Retina (tissue), 1 donor: ENCODE measurements at regions not wholly inside any gene's neighbourhood (a gene's known extent, or its start where the extent isn't known, plus 50 kb on each side); places are given as distances from the start of the nearest gene placed in this dataset.

Source experiments
- DNase-seq: peaks from one replicate; pipeline ENCODE4 v3.0.0-alpha.2; 2016

DNA sequence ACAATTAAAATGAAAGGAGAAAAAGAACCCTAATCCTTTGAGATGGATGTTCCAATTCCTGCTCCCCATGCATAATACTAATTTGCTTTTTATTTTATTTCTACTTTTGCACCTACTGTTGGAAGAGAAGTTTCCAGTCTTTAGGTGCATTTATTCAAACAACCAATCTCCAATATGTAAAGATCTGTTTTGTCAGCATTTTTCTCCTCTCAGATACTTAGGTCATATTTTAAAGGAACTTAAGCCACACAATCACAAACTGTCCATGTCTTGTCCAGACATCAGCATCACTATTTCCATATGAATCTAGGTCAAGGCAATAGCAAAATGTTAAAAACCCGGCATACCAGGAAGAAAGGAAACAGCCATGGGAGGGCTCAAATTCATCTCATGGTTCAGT lies 1023.2 kb downstream of the BCL11A start:
- DNase-seq: no peak

DNA sequence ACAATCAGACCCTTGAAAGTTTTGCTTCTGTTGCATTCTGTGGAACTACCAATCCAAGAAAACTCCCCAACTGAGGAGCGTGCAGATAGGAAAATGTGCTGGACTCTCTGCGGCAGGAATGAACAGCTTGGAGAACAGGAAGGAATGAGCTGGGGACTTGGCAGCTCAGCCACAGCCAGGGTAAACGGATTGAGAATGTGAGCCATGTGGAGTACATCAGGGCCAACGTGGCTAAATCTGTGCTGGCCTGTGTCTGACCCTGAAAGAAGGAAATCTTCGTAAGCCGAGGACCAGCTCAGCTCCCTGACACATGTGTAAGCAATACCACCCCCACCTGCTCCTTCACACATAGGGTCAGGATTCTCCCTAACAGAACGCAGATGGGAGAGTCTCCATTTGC lies 1023.7 kb downstream of the BCL11A start:
- DNase-seq: no peak

DNA sequence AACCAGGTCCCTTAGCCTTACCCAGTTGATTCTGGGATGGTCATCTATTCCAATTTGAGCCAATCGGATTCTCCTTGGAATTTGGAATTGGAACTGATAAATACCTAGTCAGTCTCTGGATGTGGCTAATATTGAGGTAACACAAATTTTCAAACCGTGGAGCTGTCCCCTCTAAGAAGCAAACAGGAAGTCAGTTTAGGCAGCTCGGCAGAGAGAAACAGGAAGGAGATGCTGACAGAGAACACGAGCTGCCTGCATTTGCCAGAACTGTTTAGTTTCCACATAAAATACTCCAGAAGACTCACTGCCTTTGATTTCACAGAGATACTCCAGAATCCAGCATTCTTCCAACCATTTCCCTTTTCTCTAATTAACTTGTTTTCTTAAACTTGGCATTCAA lies 1024.9 kb downstream of the BCL11A start:
- no peak for DNase-seq

DNA sequence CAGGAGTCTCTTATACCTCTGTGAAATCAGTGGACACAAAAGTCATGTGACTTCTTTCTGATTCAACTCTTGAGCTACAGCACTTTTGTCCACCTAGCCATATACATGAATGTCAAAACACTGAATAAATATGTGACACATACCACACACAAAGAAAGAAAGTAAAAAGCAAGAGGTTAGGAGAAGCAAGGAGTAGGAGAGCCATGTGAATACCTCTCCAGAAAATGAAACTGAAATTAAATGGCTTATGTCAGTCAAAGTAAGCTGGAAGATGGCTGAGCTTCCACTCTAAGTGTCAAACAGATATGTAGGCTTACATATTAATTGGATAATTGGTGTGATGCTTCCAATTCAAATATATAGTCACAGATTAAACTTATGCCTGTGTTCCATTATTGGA lies 1050.5 kb downstream of the BCL11A start:
- DNase-seq: no peak

DNA sequence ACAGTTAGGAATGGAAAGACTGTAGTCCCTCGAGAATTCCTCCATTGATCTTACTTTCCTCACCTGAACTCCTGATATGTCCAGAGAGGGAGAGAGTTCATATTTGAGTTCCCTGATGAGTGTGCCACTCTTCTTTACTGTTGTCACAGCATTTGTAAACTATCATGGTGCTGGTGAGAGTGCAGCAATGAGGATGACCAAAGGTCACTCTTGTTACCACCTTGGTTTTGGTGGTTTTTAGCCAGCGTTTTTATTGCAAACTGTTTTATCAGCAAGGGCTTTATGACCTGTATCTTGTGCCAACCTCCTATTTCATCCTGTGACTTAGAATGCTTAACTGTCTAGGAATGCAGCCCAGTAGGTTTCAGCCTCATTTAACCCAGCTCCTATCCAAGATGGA lies 1062.5 kb downstream of the BCL11A start:
- no peak for DNase-seq

DNA sequence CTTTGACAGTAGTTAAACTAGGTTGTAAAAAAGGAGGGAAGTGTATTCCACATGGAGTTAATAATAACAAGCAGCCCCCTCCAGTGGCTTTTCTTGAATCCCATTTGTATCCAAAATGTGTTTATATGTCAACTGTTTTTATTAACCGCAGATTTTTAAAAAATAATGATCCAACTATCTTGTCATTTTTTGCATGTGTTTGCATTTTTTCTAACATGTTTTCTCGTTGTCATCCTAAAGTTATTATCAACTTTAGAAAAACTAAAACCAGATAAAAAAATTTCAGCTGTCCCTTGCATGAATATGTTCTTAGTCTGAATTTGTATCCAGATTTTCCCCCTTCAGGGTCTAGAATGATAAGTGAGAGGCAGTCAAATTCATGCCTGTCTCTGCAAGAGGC lies 1063.3 kb downstream of the BCL11A start:
- no peak for DNase-seq

DNA sequence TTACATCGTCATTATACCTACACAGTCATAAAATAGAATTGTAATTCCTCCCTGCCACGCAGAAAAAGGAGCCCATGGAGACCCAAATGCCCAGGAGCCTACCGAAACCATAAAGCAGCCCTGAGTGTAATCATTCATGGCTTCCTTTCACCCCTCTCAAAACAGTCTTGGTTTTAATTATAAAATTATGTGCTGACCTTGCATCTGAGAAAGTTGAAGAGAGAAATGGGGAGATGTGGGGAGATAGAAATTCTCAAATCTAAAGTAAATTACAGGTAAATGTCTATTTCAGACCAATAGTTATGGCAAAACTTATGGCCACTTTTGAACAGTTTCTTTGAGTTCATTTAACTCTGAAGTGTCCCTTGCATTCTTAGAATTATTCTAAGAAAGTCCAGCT lies 1068.8 kb downstream of the BCL11A start:
- DNase-seq: no peak

DNA sequence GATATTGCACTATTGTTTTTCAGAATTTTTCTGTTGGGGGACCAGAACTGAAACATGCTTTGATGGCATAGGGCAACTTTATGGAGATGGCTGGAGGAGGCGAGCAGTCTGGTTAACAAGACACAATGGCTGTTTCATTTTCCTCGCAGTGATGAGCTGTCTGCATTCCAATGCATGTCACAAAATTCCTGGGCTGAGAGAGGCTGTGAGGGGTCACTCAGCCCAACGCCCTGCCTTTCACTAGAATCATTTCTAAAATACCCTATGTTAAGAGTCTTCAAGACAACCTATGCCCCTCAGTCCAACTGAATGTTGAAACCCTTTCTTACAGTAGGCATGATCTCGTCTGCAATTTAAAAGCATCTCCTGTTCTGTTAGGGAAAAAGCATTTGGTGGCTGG lies 1090.0 kb downstream of the BCL11A start:
- DNase-seq: peak; percentile 38

DNA sequence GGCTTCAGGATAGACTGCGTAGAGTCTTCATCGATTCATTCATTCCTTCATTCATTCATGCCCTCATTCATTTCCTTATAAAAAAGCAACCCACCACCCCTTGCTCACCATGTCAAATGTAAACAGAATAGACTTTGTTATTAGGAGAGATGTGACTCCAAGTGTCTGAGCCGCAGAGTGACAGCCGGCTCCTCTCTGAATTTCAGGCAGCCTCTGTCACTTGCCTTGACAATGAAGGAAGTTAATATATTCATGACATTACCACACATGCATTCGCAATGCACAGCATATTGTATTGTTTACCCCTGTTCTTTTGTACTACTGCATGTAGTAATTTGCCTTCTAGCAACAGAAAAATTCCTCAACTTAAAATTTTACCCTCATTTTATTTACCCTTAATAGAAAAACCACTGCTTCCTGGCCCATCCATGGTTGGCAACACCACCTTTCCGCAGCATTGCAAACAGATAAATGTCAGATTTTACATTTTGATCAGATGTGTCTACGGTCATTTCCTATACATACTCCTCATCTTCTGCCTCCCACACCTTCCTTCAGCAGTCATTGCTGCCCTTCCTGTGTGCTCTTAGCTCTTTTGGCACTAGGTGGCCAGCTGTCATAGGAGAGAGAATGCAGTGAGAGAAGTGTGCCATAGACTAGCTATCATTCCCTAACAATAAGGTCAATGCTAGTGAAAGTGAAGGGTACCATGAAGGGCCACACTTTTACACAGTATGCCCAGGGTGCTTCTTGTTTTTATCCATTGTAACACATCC lies 1090.8 kb downstream of the BCL11A start:
- no peak for DNase-seq

DNA sequence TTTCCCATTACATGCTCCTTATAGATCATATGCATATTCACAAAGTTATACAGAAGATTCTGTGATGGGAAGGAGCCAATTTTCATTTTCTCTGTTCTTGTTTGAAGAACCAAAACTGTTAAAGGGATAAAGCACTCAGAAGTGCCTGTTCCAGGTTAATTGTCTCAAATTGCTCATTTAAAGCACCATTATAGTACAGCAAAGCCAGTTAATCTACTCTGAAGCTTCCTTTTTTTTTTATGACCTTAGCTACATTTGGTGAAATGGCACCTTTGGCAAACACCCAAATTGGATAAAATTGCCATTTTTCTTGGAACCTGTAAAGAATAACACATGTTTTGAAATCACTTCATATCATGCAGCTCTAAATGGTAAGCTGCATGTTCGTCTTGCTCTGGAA lies 1092.3 kb downstream of the BCL11A start:
- DNase-seq: no peak

DNA sequence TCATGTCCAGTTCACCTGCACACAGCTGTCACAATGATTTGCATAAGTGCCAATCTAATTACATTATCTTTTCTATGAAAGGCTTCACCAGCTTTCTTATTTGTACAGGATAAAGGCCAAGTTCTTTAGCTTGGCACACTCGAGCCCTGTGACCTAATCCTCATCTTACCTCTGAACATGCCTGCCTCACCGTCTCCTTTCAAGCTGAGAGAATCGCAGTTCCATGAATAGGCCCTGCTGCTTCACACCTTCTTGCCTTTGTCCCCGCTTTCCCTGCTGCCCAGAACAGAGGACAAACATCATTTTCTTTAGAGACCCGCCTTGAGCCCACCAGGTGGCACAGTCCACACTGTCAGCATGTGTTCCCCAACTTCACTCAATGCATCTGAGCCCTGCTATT lies 1094.7 kb downstream of the BCL11A start:
- peak; percentile 23 for DNase-seq

DNA sequence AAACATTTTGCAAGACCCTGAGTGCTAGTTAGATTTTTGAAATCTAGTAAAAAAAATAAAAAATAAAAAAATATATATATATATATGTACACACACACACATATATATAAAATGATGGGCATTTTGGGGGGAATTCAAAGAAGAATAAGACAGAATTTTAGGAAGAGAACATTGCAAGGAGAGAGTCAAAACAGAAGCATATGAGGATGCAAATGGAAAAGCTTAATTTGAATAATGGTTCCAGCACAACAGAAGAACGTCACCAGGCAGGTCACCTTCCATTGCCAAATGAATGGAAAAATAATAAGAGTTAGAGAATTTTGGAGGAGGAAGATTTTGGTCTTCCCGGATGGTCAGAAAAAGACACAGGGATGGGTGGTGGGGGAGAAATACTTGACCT lies 1097.2 kb downstream of the BCL11A start:
- no peak for DNase-seq

DNA sequence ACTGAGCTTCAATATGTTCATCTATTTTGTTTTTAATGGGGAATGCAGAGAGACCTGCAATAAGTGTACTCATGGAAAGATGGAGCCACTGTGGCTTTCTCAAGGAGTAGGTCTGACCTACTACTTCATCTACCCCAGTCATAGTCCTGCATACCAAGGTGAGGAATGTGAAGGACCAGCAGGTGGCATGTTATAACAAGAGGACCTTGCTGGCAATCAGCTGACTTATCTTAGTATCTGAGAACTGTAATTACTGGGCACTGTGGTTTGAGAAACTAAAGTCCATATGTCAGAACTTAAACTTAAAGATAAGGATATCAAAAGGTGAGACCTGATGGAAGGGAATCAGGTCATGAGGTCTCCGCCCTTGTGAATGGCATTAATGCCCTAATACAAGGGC lies 1104.2 kb downstream of the BCL11A start:
- DNase-seq: no peak

DNA sequence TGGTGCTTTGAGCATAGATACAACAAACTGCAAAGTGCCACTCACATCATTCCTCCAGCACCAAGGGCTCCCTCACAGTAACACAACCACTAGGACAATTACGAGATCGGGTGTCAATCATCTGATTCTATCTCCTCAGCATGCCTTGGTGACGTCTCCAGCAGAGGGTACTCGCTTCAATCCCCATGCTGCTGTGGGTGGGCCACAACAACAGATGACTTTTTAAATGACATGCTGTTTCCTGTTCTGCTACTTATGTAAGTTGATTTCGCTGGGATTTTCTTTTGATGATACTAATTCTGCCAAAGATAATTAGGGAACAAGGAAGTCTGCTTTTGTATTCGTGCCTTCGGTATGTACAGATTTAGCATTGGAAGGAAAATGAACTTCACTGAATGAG lies 1113.0 kb downstream of the BCL11A start:
- no peak for DNase-seq

DNA sequence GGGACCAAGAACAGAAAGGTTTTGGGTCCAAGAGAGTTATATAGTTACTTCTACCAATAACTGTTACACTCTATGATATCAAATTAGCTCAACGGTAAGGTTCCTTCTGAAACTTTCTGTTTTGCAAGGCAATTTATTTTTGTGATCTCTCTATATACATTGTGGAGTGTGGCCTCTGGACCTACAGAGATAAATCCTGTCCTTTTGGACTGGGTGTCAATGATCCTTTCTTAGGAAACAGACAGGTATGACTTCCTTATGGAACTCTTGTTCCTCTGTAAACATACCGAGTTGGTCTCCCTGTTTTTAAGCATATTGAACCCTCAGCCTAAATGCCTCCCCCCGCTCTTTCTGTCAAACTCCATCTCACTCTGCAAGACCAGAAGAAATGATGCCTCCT lies 1117.8 kb downstream of the BCL11A start:
- DNase-seq: no peak

DNA sequence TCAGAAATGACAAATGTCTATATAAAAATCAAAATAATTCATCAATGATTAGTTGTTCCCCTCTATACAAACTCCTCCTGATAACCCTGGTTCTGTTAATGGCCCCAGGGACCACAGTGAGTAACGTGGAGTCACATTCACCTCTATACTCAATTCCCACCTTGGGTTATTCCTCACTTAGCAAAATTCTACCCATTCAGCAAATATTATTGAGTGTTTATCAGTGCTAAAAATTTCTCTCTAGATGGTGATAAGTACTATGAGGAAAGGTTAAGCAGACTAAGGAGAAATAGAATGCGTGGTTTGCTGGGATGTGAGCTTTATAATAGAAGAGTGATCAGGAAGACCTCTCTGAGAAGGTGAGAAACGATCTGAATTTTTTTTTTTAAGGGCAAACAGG lies 1124.5 kb downstream of the BCL11A start:
- no peak for DNase-seq

DNA sequence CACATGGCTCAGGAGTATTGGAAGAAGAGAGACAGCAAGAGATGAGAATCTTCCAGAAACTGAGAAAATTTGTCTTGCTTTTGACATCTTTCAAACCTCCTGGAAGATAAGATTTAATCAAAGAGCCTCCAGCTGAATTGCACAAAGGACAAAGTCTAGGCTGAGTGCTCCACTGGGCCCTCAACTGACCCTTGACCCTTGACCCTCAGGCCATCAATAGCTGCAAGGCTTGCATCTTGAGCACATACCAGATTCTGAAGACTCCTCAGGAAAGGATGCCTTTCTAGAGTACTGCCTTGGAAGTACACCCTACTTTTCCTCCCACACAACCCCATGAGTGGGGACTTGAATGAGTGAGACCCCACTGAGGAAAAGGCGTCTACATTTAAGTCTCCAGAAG lies 1125.5 kb downstream of the BCL11A start:
- no peak for DNase-seq

DNA sequence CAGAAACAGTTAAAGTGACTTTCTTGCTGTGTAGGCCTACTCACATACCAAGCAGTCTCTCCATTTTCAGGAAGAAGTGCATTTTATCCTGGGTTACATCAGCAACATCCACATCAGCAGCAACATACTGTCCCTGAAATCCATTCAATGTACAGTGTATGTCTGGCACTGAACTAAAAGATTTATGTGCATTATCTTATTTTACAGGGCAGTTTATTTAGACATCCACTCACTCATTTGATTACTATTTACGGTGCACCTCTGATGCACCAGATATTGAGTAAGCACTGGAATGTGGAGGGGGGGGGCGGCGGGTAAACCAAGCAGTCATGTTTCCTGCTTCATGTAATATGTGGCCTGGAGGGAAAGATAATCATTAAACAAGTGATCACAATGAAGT lies 1128.2 kb downstream of the BCL11A start:
- DNase-seq: no peak

DNA sequence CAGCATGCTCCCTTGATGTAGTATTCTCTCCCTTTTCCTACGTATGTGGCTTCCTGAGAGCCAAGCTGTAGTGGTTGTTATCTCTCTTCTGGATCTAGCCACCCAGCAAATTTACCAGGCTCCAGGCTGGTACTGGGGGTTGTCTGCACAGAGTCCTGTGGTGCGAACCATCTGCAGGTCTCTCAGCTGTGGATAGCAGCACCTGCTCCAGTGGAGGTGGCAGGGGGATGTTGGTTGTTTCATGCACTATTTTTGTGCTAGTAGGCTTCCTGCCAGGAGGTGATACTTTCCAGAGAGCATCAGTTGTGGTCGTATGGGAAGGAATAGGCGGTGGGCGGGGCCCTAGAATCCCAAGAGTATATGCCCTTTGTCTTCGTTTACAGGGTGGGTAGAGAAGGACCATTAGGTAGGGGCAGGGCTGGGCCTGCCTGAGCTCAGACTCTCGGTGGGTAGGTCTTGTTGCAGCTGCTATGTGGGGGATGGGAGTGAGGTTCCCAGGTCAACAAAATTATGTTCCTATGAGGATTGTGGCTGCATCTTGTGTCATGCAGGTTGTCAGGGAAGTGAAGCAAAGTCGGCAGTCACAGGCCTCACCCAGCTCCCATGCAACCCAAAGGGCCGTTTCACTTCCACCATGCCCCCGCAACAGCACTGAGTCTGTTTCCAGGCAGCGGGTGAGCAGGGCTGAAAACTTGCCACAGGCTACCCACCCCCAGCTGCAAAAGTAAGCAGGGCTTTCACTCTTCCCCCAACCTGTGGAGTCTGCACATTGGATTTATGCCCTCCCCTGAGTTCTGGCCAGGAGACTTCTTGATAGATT lies 1139.5 kb downstream of the BCL11A start:
- no peak for DNase-seq

DNA sequence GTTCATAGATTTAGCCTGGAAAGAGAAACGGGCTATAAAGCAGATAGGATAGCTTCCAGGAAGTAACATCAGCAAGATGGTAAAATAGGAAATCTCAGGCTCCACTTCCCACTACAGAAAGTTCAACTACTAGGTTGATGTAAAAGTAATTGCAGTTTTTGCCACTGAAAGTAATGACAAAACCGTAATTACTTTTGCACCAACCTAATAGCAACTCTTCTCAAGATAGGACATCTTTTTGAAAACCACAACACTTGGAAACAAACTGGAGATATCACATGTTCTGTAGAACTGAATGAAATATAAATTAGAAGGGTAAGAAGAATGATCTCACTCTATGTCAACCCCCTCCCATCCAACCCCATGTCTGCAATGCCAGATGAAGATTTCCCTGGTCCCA lies 1154.3 kb downstream of the BCL11A start:
- DNase-seq: no peak

DNA sequence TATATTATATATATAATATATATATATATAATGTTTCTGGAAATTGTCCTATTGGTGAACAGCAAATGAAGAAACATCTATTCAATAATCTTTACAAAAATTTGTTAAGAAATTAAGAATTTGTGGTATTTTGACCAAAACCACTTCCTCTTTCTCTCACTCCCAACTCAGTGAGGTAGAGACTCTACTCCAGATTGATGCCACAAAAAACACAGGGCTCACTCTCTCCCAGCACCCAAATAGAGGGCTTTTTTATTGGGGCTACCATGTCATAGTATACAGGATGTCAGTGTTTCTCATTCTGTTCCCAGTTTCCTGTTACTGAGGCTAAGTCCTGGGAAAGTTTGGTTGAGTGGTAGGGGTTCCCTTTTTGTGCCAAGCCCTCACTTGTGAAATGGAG lies 1155.4 kb downstream of the BCL11A start:
- no peak for DNase-seq

DNA sequence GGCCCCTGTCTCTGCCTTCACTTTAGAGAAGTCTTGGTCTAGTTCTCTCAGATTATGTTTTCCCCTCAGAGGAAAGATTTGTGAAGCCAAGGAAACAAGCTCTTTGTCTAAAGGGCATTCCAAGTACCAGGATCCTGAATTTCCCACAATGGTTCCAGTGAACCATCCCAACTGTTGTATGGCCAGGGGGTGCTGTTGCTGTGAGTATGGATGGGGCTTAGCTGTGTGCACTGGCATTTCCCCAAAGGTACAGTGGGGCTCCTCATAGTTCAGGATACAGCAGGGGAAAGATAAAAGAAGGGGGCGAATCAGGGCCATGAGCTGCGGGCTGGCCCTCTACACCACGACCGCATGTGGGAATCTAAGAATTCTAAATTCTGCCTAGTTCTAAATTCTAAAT lies 1154.0 kb upstream of the FANCL start:
- no peak for DNase-seq

DNA sequence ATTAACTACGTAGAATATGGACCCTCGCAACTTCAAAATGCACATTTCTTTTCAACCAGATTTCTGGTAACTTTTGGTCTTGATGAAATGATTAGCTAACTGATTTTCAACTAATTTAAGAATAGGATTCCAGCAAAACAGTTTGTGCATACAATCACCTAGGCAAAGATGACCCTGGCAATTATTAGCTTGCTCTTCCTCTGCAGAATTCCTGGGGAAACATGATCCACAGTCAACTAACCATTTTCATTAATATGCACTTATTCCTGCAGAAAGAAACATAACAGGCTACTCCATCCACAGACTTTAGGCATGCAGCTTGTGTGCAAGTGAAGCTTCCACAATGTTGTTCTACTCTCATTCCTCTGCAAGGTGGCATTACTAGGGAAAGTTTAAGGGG lies 1150.8 kb upstream of the FANCL start:
- no peak for DNase-seq

DNA sequence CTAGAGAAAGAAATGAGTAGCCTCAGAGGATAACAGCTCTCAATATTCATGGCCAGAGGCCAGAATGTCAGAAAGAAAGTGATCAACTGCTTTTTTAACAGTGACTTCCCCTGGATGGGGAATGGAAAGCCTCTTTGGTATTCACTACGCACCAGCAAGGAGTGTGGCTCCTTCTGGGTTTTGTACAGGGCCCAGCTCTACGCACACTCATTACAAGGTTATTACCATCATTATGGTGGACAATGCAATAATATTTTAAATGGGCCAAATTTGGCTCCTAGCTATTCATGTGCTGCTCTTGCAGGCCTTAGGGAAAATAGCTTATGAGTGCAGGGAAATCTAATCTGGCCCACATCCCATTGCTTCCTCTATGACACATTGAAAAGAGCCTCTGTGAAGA lies 1149.5 kb upstream of the FANCL start:
- DNase-seq: no peak

DNA sequence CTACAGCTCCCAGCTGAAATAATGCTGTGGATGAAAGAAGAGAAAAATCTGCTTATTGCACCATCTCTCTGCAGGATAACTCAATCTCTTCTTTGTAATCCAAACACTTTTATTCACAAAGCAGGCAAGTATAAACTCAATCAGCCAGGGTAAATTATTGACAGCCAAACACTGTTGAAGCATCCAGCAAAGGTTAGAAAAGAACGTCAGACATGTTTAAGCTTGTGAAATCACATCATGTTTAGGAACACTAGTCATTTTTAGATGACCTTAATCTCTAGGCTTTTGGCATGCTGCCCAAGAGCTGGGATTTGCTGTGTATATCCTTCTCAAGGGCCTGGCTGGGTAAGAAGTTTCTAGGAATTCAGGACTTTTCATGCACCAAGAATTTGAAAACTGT lies 1148.1 kb upstream of the FANCL start:
- no peak for DNase-seq
